Tibial artery (tissue), 4 donors: ENCODE measurements at regions not wholly inside any gene's neighbourhood (a gene's known extent, or its start where the extent isn't known, plus 50 kb on each side); places are given as distances from the start of the nearest gene placed in this dataset.

ENCODE experiments used
- DNase-seq, 2 donors: peaks; one replicate each; pipeline ENCODE4 v3.0.0-alpha.2; 2019
- H3K27ac ChIP-seq, 2 donors: fragments of 200-600 bp; sonication (generic) in 1 of 2; 1 replicate in 1 of 2; 2 replicates in 1 of 2; pipeline ENCODE4 v1.5.1; 2018 to 2019; ENCODE audit warnings: mild to moderate bottlenecking in 1 of 2
- H3K27me3 ChIP-seq, 2 donors: fragments of 200-600 bp; sonication (generic) in 1 of 2; one replicate each; pipeline versions ENCODE4 v1.5.1 to v1.6.0; 2016 to 2019
- H3K36me3 ChIP-seq, 3 donors: fragments of 200-600 bp; sonication (generic) in 2 of 3; one replicate each; pipeline ENCODE4 v1.5.1; 2016 to 2019; ENCODE audit warnings: mild to moderate bottlenecking in 2 of 3
- H3K4me1 ChIP-seq, 4 donors: fragments of 200-600 bp; sonication (generic) in 2 of 4; 1 replicate in 3 of 4; 2 replicates in 1 of 4; pipeline ENCODE4 v1.5.1; 2016 to 2019
- H3K4me3 ChIP-seq, 2 donors: fragments of 200-600 bp; sonication (generic) in 1 of 2; 1 replicate in 1 of 2; 2 replicates in 1 of 2; pipeline ENCODE4 v1.5.1; 2018 to 2019; ENCODE audit warnings: mild to moderate bottlenecking in 2 of 2
- H3K9me3 ChIP-seq, 3 donors: fragments of 200-600 bp; sonication (generic) in 1 of 3; one replicate each; pipeline ENCODE4 v1.5.1; 2016 to 2019
- intact Hi-C: fragments of 100-400 bp; cut with DNase I; formaldehyde crosslinking; loops from one replicate; pipeline ENCODE4 v1.15.0; 2023; ENCODE audit warnings: low total_unique reads
- TF ChIP-seq, protein P1 (sequence below), 2 experiments: fragments of 200-600 bp in 1 of 2; fragments of 450-650 bp in 1 of 2; IDR thresholded peaks; one replicate each; pipeline ENCODE4 v1.5.1; 2017 to 2019; ENCODE audit warnings: antibody characterized with exemption in 2 of 2, mild to moderate bottlenecking in 1 of 2, moderate library complexity in 1 of 2

DNA sequence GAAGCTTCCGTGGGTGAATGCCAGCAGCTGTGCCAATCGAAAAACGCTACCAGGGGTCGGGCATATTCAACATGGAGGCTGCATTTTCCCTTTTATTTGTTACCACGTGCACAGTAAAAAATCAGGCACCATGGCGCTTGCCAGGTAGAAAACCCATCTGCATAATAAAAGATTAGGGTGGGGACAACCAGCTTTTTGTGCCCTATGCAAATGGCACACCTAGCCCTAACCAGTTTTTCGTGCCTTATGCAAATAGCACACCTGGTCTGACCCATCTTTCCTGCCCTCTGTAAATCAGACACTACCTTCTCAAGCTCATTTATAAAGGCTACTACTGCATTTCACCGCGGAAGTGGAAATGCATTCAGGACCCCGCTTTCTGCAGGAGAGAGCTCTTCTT, 62.1 kb upstream of the FREM2 start:
- H3K36me3 ChIP-seq: no peaks in the 10 kb centered on the region
- H3K27ac ChIP-seq: no peak overlapping the region
- TF ChIP-seq, protein P1, sequence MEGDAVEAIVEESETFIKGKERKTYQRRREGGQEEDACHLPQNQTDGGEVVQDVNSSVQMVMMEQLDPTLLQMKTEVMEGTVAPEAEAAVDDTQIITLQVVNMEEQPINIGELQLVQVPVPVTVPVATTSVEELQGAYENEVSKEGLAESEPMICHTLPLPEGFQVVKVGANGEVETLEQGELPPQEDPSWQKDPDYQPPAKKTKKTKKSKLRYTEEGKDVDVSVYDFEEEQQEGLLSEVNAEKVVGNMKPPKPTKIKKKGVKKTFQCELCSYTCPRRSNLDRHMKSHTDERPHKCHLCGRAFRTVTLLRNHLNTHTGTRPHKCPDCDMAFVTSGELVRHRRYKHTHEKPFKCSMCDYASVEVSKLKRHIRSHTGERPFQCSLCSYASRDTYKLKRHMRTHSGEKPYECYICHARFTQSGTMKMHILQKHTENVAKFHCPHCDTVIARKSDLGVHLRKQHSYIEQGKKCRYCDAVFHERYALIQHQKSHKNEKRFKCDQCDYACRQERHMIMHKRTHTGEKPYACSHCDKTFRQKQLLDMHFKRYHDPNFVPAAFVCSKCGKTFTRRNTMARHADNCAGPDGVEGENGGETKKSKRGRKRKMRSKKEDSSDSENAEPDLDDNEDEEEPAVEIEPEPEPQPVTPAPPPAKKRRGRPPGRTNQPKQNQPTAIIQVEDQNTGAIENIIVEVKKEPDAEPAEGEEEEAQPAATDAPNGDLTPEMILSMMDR (IDR thresholded peaks at IDR 0.05): no peak
- no peak overlapping the region for H3K4me3 ChIP-seq
- no peaks in the 10 kb centered on the region for H3K9me3 ChIP-seq
- H3K4me1 ChIP-seq: peaks cover 0 to 4% (median 0%) of the 10 kb centered on the region in 4 donors
- intact Hi-C loops: no loop called here
- DNase-seq: no peak
- H3K27me3 ChIP-seq: no peaks in the 10 kb centered on the region

DNA sequence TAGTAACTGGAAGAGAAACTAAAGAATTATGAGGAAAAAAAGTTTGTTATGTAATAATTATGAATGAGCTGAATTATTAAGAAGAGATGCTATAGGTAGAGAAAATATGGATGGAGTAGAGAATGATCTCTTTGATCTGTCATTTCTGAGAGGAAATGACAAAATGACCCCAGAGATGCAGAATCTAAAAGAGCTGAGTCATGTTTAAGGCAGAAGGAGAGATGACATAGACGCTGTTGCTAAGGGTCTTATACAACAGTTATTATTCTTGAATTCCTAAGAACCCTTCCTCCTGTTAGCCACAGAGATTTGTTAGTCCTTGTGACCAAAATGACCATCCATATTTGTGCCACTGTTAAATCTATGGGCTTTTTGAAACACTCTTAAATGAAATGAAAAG, 58.3 kb upstream of the FREM2 start:
- no peak overlapping the region for H3K4me3 ChIP-seq
- intact Hi-C loops: no loop called here
- H3K27me3 ChIP-seq: no peaks in the 10 kb centered on the region
- H3K36me3 ChIP-seq: no peaks in the 10 kb centered on the region
- no peaks in the 10 kb centered on the region for H3K9me3 ChIP-seq
- peaks cover 0 to 10% (median 0%) of the 10 kb centered on the region in 4 donors for H3K4me1 ChIP-seq
- TF ChIP-seq, protein P1 (IDR thresholded peaks at IDR 0.05): no peak
- H3K27ac ChIP-seq: no peak overlapping the region
- DNase-seq: no peak

DNA sequence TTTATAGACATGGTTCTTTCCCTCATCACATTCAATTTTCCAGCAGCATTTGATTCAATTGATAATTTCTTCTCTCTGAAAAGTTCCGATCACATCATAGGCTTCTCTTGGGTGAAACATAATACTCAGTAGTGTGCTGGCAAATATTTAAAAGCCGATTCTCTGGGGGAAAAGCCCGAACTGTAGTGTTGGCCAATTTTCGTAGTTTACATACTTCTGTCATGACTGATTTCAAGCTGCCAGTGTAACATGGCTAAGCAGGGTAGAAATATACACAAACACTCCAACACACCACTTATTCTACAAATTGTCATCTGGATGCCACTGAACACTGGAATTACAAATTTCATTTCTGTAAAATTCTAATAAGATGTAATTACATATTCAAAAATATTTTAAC, 56.1 kb upstream of the FREM2 start:
- TF ChIP-seq, protein P1 (IDR thresholded peaks at IDR 0.05): no peak
- no peaks in the 10 kb centered on the region for H3K9me3 ChIP-seq
- intact Hi-C loops: no loop called here
- H3K4me1 ChIP-seq: peaks cover 0 to 10% (median 0%) of the 10 kb centered on the region in 4 donors
- H3K36me3 ChIP-seq: no peaks in the 10 kb centered on the region
- no peak overlapping the region for H3K4me3 ChIP-seq
- H3K27ac ChIP-seq: no peak overlapping the region
- no peak for DNase-seq
- no peaks in the 10 kb centered on the region for H3K27me3 ChIP-seq

DNA sequence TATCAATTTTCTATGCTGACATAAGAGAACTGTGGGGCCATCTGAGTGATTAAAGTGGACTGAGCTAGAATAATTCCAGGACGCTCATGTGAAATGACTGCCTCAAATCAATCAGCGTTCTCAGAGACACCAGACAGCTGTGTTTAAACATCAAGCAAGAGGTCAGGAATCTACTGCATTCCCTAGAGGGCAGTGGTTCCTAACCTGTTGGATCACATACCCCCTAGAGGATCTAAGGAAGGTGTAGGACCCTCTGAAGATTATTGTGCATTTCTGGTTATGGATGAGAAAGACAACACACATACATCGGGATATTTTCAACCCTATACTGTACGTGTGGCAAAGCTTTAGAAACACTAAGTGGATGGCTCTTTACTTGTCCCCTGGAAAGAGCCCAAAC, 51.8 kb upstream of the FREM2 start:
- Histone ChIP-seq H3K4me3 (no peak overlapping the region), H3K27ac (no peak overlapping the region), H3K27me3 (no peaks in the 10 kb centered on the region), H3K4me1 (peaks cover 0 to 6% (median 0%) of the 10 kb centered on the region in 4 donors), H3K9me3 (no peaks in the 10 kb centered on the region), H3K36me3 (no peaks in the 10 kb centered on the region)
- DNase-seq: no peak
- intact Hi-C loops: no loop called here
- TF ChIP-seq, protein P1 (IDR thresholded peaks at IDR 0.05): no peak

DNA sequence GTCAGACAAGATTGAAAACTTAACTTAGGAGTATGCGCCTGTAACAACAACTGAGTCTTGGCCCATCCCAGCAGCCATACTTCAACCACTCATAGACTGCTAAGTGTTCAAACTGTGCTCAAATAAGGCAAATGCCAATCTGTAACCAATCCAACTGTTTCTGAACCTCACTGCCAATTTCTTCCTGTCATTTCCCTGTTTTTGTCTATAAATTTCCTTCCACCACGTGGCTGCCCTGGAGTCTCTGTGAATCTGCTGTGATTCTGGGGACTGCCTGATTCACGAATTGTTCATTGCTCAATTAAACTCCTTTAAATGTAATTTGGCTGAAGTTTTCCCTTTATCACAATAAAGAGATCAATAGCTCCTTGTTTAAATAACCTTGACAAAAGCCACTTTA, 50.8 kb upstream of the FREM2 start:
- Histone ChIP-seq H3K4me3 (no peak overlapping the region), H3K27ac (no peak overlapping the region), H3K4me1 (peaks cover 0 to 3% (median 0%) of the 10 kb centered on the region in 4 donors), H3K36me3 (no peaks in the 10 kb centered on the region), H3K27me3 (no peaks in the 10 kb centered on the region), H3K9me3 (no peaks in the 10 kb centered on the region)
- TF ChIP-seq, protein P1 (IDR thresholded peaks at IDR 0.05): no peak
- intact Hi-C loops: no loop called here
- no peak for DNase-seq

DNA sequence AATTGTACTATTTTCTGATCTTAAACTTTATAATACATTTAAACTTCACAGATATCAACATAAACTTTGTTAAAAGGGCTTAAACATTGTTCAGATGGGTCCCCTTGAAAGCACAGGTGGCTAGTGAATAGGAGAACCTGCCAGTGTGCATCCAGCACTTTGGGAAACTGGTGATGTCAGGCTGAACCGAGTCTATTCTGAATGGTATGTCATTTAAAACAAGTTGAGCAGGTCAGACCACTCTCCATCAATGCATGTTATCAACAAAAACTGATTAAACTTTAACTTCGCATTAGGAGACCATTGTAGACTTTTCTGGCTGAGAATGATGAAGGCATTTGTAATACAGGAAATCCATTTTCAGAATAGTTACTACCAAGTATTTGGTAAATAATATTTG, 50.1 kb upstream of the FREM2 start:
- no peak overlapping the region for H3K4me3 ChIP-seq
- TF ChIP-seq, protein P1 (IDR thresholded peaks at IDR 0.05): no peak
- H3K36me3 ChIP-seq: no peaks in the 10 kb centered on the region
- H3K27ac ChIP-seq: no peak overlapping the region
- no peaks in the 10 kb centered on the region for H3K9me3 ChIP-seq
- H3K4me1 ChIP-seq: no peaks in the 10 kb centered on the region
- intact Hi-C loops: no loop called here
- no peak for DNase-seq
- H3K27me3 ChIP-seq: no peaks in the 10 kb centered on the region
